PC-9 (cell line): ENCODE measurements at regions not wholly inside any gene's neighbourhood (a gene's known extent, or its start where the extent isn't known, plus 50 kb on each side); places are given as distances from the start of the nearest gene placed in this dataset.

Source experiments
- CTCF ChIP-seq: fragments of 200-600 bp; sonication (generic); conservative IDR thresholded peaks from 2 replicates; pipeline ENCODE4 v1.6.1; 2017; ENCODE audit warnings: mixed run types, antibody characterized with exemption, mild to moderate bottlenecking, moderate library complexity
- EZH2 ChIP-seq: fragments of 200-600 bp; sonication (generic); IDR thresholded peaks from 2 replicates; pipeline ENCODE4 v1.8.0; 2017; ENCODE audit warnings: antibody characterized with exemption, low read depth

GRCh38 chr1:182226618-182227017, 165.0 kb downstream of the GLUL start:
- no peak for TF ChIP-seq CTCF
- no peak for TF ChIP-seq EZH2
